AML-193 (cell line): ENCODE measurements at regions not wholly inside any gene's neighbourhood (a gene's known extent, or its start where the extent isn't known, plus 50 kb on each side); places are given as distances from the start of the nearest gene placed in this dataset.
"Not testable (repeated sequence)": the region's sequence is repeated elsewhere in the genome, so short reads cannot be mapped to it uniquely, and the experiment has no call there.

Experiments
- DNase-seq, 2 experiments: peaks; one replicate each; lab custom pipeline; 2025; lab: John Stamatoyannopoulos, UW

DNA sequence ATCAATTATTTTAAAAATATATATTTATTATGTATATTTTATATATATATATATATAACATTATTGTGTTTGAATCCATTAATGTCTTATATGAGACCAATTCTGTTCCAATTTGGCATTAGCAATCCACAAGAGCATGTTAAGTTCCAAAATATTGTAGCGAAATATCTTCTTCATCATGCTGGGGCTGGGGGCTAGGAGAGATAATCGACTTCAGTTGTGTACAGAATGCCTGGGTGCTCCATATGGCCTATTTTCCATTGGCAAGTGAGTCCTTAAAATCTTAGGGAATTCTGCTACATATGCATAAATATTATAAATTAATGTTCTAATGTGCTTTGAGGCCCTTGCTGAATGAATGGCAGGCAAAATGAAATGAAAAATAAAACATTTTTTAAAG is 117.7 kb downstream of the PCDH7 start:
- no peak for DNase-seq

DNA sequence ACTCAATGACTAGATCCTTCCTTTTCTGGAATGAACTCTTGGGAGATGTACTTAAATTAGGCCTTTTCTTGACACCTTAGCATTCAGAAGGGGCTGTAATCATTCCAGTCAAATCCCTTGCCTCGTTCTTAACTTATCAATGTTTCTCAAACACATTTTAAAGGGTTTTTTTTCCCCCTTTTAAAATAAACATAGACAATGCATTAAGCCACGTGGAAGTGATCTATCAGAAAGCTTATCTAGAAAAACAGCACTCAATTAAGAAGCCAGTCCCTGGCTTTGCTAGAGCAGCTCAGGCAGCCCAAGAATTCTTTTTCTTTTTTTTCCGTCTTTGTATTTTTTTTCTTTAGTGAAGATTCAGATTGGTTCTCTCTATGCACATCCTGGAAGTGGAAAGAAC is 118.2 kb downstream of the PCDH7 start:
- DNase-seq: no peak

DNA sequence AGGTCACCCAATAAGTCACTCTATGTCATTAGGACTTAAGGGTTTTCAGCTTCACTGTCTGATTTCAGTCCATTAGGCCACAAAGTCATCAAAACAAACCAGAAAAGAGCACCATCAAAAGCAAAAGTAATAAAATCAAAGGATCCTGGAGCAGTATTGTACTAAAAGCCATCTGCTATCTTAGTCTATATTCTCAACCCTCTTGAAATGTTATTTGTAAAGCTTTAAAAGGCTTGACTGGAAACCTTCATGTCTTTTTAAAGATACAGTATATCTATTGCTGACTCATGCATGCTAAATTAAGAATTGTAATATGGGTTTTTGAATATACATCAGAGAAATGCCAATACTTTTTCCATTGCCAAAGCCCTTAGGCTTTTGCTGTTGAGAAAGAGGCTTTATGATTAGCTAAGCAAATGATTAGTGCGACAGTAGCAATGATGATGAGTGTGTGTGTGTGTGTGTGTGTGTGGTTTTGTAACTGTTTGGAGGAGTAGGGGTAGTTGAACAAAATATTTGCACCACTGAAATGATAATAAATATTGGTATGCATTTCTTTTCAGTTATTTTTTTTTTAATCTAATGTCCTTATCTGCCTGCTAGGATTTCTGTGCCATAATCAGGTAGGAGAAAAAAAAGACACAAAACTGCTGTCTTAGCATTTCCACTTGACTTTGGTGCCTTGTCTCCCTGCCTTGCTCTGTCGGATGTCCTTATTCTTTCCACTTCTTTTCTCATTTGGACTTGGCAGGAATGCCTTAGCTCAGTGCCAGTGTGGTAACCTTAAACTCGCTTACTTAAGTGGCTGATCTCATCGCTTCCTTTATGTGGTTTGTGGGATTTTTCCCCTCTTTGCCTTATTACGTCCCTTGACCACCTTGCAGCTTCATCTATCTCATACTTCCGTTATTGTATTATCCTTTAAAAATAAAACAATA is 119.7 kb downstream of the PCDH7 start:
- DNase-seq: no peak

DNA sequence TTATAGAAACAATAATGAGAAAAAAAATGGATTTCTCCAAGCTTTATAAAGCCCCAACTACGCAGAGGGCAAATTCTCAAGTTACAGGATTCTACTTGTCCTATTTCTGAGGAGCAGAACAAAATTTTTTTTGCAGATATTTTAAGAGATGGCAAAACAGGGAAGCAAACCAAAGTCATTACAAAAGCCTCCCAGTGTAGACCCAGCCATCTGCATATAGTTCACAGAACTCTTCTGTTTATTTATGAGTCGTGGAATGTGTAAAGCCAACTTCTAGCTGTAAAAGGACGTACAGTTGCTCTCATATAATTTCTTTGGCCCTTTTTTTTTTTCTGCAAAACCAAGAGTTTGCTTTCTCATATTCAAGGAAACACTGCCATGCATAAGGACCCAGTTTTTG is 120.4 kb downstream of the PCDH7 start:
- no peak for DNase-seq

DNA sequence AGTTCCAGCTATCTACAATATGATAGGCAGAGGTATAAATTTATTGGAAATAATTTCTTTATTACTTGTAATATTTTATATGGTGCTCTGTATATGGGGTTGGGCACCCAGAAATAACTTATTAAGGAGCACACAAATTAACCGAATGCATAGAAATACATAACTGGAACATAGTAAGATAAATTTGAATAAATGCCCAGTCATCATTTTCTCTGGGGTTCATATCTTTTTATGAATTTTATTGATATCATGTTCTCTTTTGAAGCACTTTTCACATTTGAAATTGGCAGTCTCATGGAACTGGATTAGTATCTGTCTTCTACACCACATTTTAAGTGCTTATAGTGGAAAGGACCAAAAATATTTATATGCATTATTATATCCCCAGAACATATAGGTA is 122.0 kb downstream of the PCDH7 start:
- DNase-seq: no peak

DNA sequence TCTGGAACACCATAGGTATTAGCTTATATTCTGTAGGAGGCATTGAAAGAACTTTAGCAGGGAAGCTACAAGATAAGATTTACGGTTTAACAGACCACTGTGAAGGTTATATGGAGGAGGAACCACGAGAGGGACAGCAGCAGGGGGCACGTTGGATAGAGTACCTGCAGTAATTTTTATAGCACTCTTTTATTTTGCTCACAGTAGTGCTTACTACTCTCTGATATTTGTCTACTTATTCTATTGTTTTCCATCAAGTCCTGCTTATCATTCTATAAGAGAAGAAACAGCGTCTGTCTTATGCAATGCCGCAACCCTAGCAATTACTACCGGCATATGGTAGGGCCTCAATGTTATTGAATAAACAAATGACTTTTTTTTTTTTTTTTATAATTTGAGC is 122.5 kb downstream of the PCDH7 start:
- no peak for DNase-seq

DNA sequence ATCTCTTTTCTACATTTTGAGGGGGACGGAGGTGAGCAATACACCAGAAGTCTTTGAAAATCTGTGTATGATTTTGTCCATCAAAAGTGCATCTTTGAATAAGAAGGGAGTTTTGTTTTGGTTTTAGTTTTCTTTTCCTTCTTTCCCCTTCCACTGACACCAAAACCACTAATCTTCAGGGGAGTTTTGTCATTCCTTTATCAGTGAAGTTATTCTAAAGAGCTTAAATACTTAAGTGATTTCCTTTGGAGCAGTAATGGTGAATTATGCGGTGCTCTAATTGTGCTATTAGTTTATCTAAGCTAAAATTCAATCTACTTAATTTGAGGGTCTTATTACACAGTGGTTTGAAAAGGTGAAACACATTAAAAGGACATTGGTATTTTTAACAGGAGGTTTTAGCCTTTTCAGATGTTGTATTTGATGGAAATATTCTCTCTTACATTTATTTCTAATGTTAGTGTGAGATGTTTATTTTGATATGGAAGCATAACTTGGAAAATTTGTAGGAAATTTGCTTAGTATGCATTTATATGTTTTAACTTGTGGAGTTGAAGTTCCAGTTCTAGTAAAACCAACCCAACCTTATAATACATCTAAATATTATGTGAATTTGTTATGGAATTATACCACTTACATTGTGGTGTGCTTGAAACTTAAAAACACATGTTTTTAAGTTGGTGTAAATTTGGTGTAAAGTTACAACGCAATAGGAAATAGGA is 124.9 kb downstream of the PCDH7 start:
- DNase-seq: no peak

DNA sequence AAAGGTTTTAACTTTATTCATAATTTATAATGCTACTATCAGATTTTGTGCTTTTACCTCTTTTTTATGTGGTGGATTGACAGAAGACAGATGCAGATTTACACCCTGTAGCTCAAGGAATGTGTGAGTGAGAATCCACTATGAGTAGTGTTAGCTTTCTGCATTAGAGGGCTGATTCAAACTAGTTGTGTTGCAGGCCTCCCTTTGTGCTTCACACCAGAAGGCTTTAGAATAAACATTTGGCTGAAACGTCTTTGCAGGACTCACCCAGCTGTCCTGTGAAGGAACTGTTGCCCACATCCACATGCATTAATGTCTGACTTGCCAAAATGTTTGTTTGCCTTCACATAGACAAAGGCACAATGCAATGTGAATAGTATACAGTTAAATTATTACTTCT is 127.0 kb downstream of the PCDH7 start:
- no peak for DNase-seq

DNA sequence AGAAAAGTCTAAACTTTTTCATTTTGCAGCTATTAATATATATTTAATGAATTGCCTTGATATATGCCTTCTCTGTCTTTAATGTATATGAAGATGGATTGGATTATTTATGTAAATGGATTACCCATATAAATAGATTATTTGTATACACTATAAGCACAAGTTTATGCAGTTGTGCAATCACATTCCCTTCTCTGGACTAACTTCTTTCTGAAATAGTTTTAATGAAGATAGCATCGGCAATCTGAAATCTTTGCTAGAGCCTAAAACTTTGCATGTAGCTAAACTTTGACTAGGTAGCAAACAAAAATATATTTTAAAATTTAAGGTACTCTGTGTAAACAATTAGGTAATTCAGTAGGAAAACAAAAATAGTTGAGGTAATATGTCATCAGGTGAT is 127.8 kb downstream of the PCDH7 start:
- no peak for DNase-seq

DNA sequence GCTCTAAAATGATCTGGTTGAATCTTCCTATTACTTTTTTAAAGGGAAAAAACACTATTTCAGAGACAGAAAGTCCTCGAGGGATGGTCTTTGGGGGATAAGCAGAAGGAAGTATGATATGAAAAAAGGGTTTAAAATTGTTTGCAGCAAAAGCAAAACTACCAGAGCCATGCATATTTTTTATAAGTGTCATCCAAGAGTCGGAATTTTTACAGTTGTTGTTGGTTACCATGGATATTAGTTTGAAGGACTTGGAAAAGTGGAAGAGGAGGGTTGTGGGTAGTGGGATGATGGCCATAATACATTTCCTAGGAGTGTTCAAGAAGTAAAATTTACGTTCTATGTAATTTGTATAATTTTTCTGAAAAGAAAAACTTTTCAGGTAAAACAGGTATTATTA is 134.4 kb downstream of the PCDH7 start:
- DNase-seq: no peak

DNA sequence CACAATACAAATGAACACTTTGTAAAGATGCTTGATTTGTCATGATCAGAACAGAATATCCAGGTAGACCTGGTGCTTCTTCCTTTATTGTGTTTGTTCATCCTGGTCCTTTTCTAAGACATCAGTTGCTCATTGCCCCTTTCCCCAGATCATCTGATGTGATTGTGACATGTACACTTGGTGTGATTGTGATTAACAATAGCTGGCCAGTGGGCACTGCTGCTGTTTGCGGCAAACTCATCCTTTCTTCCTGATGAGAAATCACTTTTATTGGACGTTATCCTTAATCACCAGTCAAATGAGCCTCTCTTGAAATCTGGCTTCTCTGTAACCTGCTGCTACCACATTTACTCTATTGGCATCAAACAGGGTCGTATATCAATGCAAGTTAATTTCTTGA is 135.1 kb downstream of the PCDH7 start:
- no peak for DNase-seq

DNA sequence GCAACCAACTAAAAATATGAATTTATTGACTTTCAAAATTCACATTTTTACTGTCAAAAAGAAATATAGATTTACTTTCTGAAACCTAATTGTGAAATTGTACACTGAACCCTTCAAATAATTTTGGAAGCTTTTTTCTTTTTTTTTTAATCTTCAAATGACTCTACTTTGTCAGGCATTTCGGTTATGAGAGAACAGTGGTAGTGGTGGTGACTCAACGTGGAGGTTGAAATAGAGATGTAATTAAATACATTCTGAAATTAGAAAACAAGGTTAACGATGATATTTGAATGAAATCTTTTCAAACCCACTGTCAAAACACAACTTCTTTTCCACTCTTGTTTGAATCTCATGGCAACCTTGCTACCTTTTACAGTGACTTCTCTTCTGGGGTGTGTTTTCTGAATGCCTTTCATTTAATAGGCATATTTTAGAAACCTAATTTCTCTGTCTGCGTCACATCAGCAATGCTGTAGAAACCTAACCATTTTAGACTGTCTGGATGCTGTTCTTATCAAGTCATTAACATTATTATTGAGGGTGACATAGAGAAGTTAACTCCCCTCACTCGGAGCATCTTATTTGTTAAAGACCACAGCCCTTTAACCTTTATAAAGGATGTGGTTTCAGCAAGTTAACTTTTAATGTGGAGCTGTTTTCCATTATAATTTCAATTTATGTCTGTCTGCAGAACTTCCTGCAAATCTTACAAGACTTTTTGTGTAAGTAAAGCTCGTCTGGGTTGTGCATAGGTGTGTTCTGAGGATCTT is 136.8 kb downstream of the PCDH7 start:
- DNase-seq: no peak

DNA sequence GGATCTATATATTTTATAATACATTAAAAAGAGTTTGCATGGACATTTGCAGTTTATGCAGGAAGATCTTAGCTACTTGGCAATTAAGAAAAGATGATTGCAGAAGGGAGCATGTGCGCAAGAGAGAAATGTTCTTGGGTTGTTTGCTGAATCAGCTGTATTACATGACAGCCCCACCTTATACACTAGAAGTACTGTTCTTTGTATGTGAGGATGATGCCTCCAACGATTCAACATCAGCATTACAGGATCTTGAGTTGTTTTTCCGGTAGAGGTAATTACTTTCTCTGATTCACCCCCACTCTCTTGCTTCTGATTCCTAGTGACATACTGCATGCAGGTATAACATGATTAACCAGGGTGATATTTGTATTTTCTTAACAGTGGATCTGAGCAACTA is 140.8 kb downstream of the PCDH7 start:
- no peak for DNase-seq

DNA sequence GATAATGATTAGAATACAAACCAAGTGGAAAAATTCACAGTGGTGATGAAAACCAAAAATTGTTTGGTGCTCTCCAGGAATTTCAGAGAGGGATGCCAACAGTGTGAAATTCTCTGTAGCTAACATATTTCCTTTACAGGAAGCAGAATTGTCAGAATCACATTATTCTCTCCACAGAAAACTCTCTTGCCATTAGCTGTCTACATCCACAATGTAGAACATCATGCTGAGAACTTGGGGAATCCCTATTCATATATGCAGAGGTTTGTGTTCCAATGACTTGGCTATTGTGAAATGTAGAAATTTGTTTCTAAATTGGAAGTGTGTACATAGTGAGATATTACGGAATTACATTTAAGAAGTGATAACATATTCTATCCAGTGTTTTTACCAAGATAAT is 142.0 kb downstream of the PCDH7 start:
- no peak for DNase-seq

DNA sequence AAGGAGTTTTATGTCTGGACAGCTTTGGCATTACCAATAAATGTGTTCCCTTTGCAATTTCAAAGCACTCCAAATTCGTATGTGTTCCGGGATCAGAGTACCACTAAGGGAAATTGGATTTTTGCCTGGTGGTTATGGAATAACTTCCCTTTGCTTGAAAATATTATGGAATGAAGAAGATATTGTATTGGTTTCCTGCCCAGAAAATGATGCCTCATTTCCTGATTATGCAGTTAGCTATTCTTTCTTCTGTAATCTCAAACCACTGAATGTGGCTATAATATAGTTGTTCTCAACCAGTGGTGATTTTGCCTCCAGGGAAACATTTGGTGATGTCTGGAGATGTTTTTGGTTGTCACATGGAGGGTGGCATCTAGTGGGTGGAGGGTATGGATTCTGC is 142.9 kb downstream of the PCDH7 start:
- DNase-seq: no peak

DNA sequence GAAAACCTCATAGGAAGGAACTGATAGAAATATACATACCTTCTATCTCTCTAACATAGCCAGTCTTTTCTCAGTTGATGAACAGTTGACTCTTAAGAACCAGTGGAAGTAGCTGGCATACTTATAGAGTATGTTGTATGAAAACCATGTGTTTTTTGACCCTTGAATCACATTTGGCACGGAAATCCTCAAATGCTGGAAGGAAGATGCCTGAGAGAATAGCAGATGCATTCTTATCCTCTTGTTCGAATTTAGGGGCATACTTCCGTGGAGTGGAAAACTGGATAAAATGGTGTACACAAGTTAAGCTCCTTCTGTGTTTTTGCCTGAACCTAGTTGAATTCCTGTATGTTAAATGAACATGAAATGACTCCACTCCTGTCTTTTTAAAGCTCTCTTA is 145.5 kb downstream of the PCDH7 start:
- DNase-seq: no peak

DNA sequence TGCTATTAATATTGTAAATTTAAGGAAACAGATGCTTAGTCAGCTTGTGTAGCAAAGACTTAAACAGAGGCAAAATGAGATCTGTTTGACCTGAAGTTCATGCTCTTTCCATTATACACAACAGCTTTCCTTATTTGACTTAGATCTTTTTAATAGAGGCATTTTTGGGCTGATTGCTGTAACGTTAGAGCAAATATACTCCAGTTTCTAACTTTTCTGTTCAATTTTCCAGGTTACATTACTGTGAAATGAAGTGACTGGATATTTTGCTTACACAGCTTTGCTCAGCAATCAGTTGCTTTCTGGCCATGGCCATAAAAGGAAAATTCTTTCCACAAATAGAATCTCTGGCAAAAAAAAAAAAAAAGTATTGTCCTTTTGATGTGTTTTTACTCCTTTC is 146.2 kb downstream of the PCDH7 start:
- DNase-seq: no peak

DNA sequence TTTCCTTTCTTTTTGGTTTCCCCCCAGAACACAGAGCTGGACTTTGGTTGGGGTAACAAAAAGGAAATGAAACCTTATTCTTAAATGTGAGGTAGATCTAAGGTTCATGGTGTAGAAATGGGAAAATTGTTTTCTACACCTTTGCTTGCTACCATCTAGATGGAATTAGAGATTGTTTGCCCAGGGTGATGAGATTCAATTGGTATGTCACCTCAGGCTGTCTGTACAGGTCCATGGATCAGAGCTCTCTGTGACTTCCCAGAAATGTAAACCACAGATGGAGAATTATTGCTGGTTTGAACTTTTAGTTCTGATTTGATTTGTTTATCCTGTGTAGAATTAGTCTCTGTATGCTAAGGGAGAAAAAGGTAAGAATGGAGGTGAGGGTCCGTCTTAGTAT is 146.7 kb downstream of the PCDH7 start:
- no peak for DNase-seq

DNA sequence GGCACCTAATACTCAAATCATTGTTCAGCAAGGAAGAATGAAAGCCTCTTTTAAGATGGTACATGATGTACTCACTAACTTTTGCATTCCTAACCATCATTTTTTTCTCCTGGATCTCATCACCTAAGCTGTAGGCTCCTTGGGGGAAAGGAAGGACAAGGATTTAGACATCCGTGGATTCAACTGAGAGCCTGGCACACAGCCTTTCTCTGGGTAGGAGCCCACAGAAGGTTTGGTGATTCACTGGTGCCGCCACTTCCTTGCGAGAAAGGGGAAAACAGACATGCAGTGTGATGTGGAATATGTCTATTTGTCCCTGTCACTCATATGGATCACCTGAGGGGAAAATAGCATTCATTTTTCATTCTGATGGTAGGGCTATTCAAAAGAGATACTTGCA is 147.3 kb downstream of the PCDH7 start:
- no peak for DNase-seq

DNA sequence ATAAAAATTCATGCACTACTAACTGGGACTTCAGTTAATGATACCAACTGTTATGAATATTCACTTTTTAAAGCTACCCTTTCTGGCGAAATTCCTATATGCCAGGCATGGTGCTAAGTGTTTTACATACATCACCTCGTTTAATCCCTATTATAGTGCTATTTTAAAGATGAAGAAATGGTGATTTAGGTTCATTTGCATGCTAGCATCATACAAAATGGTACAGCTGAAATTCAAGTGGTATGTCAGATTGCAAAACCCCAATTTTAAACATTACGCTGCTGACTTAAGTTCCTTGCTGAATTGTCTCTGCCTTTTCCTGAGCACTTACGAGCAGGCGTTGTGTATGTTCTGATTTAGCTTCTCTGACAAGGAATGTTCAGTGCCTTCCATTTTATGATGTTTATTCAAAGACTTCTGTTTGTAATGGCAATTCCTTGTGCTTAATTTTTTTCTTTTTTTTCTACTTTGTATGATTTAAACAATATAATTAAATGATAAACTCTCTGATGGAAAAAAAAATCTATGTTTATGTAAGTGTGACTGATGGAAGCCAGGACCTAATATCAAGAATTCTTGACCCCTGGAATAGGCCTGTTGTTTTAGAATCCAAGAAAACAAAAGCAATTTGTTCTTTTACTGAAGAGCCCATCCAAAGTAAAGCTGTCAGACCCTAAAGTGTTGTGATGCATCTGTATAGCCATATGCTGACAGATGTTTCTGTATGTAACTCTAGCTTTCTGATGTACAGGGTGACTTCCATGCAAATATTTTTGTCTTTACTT is 148.1 kb downstream of the PCDH7 start:
- DNase-seq: no peak

DNA sequence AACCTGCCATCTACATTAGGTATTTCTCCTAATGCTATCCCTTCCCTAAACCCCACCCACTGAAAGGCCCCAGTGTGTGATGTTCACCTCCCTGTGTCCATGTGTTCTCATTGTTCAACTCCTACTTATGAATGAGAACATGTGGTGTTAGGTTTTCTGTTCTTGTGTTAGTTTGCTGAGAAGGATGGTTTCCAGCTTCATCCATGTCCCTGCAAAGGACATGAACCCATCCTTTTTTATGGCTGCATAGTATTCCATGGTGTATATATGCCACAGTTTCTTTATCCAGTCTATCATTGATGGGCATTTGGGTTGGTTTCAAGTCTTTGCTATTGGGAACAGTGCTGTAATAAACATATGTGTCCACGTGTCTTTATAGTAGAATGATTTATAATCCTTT is 149.2 kb downstream of the PCDH7 start:
- not testable (repeated sequence) for DNase-seq

DNA sequence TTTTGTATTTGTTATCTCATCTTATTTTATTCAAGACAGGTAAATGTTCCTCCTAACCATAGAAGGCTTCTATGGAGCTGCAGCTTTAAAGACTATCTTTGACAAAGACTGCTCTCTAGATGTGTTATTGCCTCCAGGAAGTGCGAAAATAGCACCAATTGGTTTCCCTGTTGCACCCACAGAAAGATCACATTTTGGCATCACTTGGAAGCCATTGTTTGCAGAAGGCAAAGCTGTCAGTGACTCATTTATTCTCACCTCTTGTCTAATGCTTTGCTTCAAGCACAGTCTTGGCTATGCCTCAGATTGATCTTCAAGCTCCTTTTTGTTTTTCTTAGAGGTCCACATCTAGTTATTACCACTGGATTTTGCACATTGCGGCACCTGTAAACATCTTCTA is 150.3 kb downstream of the PCDH7 start:
- DNase-seq: no peak
